ENCODE measurements at regions not wholly inside any gene's neighbourhood (a gene's known extent, or its start where the extent isn't known, plus 50 kb on each side); places are given as distances from the start of the nearest gene placed in this dataset.

- no peak for DNase-seq (ENCODE audit: low read depth in 3 of 3, low spot score in 2 of 3)
These were observed 205.8 kb upstream of the PDGFD start for GRCh38 chr11:104369761-104370160.

GRCh38 chr11:104366321-104366734 is 202.4 kb upstream of the PDGFD start:
- no peak for DNase-seq (ENCODE audit: low read depth in 3 of 3, low spot score in 2 of 3)

GRCh38 chr11:104365676-104366075 is 201.7 kb upstream of the PDGFD start:
- DNase-seq (ENCODE audit: low read depth in 3 of 3, low spot score in 2 of 3) = no peak

GRCh38 chr11:104361975-104362374 is 198.0 kb upstream of the PDGFD start:
- no peak for DNase-seq (ENCODE audit: low read depth in 3 of 3, low spot score in 2 of 3)

GRCh38 chr11:104352036-104352435 is 188.1 kb upstream of the PDGFD start:
- no peak for DNase-seq (ENCODE audit: low read depth in 3 of 3, low spot score in 2 of 3)

- DNase-seq (ENCODE audit: low read depth in 3 of 3, low spot score in 2 of 3) = no peak
These were observed 179.6 kb upstream of the PDGFD start for GRCh38 chr11:104343578-104343977.

GRCh38 chr11:104340590-104340989 is 176.6 kb upstream of the PDGFD start:
- no peak for DNase-seq (ENCODE audit: low read depth in 3 of 3, low spot score in 2 of 3)

- no peak for DNase-seq (ENCODE audit: low read depth in 3 of 3, low spot score in 2 of 3)
These were observed 175.5 kb upstream of the PDGFD start for GRCh38 chr11:104339380-104339831.

- DNase-seq (ENCODE audit: low read depth in 3 of 3, low spot score in 2 of 3) = no peak
These were observed 174.2 kb upstream of the PDGFD start for GRCh38 chr11:104338186-104338585.

GRCh38 chr11:104337273-104337672 is 173.3 kb upstream of the PDGFD start:
- no peak for DNase-seq (ENCODE audit: low read depth in 3 of 3, low spot score in 2 of 3)

- DNase-seq (ENCODE audit: low read depth in 3 of 3, low spot score in 2 of 3) = no peak
These were observed 170.0 kb upstream of the PDGFD start for GRCh38 chr11:104333977-104334376.

- DNase-seq (ENCODE audit: low read depth in 3 of 3, low spot score in 2 of 3) = no peak
These were observed 168.2 kb upstream of the PDGFD start for GRCh38 chr11:104332110-104332509.

- DNase-seq (ENCODE audit: low read depth in 3 of 3, low spot score in 2 of 3) = no peak
These were observed 165.2 kb upstream of the PDGFD start for GRCh38 chr11:104329078-104329665.

GRCh38 chr11:104328512-104328907 is 164.6 kb upstream of the PDGFD start:
- DNase-seq (ENCODE audit: low read depth in 3 of 3, low spot score in 2 of 3) = no peak

- DNase-seq (ENCODE audit: low read depth in 3 of 3, low spot score in 2 of 3) = no peak
These were observed 164.0 kb upstream of the PDGFD start for GRCh38 chr11:104327861-104328511.

- DNase-seq (ENCODE audit: low read depth in 3 of 3, low spot score in 2 of 3) = no peak
These were observed 161.1 kb upstream of the PDGFD start for GRCh38 chr11:104325093-104325492.

GRCh38 chr11:104324276-104324675 is 160.3 kb upstream of the PDGFD start:
- DNase-seq (ENCODE audit: low read depth in 3 of 3, low spot score in 2 of 3) = no peak

- DNase-seq (ENCODE audit: low read depth in 3 of 3, low spot score in 2 of 3) = no peak
These were observed 159.9 kb upstream of the PDGFD start for GRCh38 chr11:104323841-104324240.

- no peak for DNase-seq (ENCODE audit: low read depth in 3 of 3, low spot score in 2 of 3)
These were observed 158.7 kb upstream of the PDGFD start for GRCh38 chr11:104322696-104323095.

- no peak for DNase-seq (ENCODE audit: low read depth in 3 of 3, low spot score in 2 of 3)
These were observed 157.0 kb upstream of the PDGFD start for GRCh38 chr11:104320956-104321355.

GRCh38 chr11:104320097-104320496 is 156.2 kb upstream of the PDGFD start:
- DNase-seq (ENCODE audit: low read depth in 3 of 3, low spot score in 2 of 3) = no peak

- no peak for DNase-seq (ENCODE audit: low read depth in 3 of 3, low spot score in 2 of 3)
These were observed 155.4 kb upstream of the PDGFD start for GRCh38 chr11:104319396-104319795.
